PC-3 (cell line): ENCODE measurements at regions not wholly inside any gene's neighbourhood (a gene's known extent, or its start where the extent isn't known, plus 50 kb on each side); places are given as distances from the start of the nearest gene placed in this dataset.

Experiments used
- EZH2 ChIP-seq: fragments of 300-600 bp; sonication (generic); IDR thresholded peaks from one replicate; pipeline ENCODE4 v1.6.1; 2017; ENCODE audit warnings: antibody characterized with exemption, mild to moderate bottlenecking, low read length; ENCODE audit not compliant: unreplicated experiment
- TF ChIP-seq, protein P1 (sequence below): fragments of 300-600 bp; sonication (generic); conservative IDR thresholded peaks from 2 replicates; pipeline ENCODE4 v1.5.1; 2017; ENCODE audit warnings: antibody characterized with exemption, low read depth, mild to moderate bottlenecking, low read length

DNA sequence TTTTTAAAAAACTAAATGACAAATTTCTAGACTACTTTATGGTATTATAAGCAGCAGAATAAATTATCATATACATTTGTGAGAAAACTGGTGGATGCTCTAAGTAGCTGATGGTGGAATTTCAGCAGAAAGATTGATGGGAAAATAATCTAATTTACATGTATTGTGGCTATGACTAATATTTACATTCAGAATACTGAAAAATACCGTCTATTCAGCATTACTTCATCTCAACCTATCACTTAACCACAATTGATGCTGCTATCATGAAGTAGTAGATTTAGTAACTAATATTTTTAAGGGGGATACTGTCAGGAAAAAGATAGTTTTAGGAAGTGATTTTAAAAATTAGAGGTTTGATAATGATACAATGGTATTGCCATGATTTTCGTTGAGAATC is 137.9 kb downstream of the IFI44 start:
- TF ChIP-seq, protein P1, sequence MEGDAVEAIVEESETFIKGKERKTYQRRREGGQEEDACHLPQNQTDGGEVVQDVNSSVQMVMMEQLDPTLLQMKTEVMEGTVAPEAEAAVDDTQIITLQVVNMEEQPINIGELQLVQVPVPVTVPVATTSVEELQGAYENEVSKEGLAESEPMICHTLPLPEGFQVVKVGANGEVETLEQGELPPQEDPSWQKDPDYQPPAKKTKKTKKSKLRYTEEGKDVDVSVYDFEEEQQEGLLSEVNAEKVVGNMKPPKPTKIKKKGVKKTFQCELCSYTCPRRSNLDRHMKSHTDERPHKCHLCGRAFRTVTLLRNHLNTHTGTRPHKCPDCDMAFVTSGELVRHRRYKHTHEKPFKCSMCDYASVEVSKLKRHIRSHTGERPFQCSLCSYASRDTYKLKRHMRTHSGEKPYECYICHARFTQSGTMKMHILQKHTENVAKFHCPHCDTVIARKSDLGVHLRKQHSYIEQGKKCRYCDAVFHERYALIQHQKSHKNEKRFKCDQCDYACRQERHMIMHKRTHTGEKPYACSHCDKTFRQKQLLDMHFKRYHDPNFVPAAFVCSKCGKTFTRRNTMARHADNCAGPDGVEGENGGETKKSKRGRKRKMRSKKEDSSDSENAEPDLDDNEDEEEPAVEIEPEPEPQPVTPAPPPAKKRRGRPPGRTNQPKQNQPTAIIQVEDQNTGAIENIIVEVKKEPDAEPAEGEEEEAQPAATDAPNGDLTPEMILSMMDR, result no peak
- no peak for TF ChIP-seq EZH2
